SK-N-SH treated with all-trans-retinoic acid at 6 μM for 48 hours (cell line): ENCODE measurements at regions not wholly inside any gene's neighbourhood (a gene's known extent, or its start where the extent isn't known, plus 50 kb on each side); places are given as distances from the start of the nearest gene placed in this dataset.

Experiments used
- ATAC-seq: fragments of 200-7000 bp; cut with Tn5 transposase; 3 replicates; pipeline ENCODE4 v1.9.1; 2020; ENCODE audit warnings: mild to moderate bottlenecking, moderate library complexity
- BACH2 ChIP-seq: fragments of 250-450 bp; sonication (Bioruptor Pico); IDR thresholded peaks from 2 replicates; pipeline ENCODE4 v1.9.0; 2021; ENCODE audit warnings: mild to moderate bottlenecking, borderline replicate concordance
- CREB5 ChIP-seq: fragments of 250-450 bp; sonication (Bioruptor Pico); IDR thresholded peaks from 2 replicates; pipeline ENCODE4 v1.5.1; 2020; ENCODE audit warnings: low read depth, mild to moderate bottlenecking, moderate library complexity
- CSDC2 ChIP-seq: fragments of 250-450 bp; sonication (Bioruptor Pico); IDR thresholded peaks from 2 replicates; pipeline ENCODE4 v1.5.0; 2020; ENCODE audit warnings: mild to moderate bottlenecking, moderate library complexity
- CSRNP3 ChIP-seq: fragments of 250-450 bp; sonication (Bioruptor Pico); IDR thresholded peaks from 2 replicates; pipeline ENCODE4 v1.5.1; 2021; ENCODE audit warnings: mild to moderate bottlenecking, moderate library complexity
- ESRRG ChIP-seq: fragments of 250-450 bp; sonication (Bioruptor Pico); IDR thresholded peaks from 2 replicates; pipeline ENCODE4 v1.6.1; 2021; ENCODE audit warnings: mild to moderate bottlenecking
- GLIS3 ChIP-seq: fragments of 250-450 bp; sonication (Bioruptor Pico); IDR thresholded peaks from 2 replicates; pipeline ENCODE4 v1.5.0; 2020; ENCODE audit warnings: mild to moderate bottlenecking, moderate library complexity
- ISL1 ChIP-seq: fragments of 250-450 bp; sonication (Bioruptor Pico); IDR thresholded peaks from 2 replicates; pipeline ENCODE4 v2.1.2; 2022; ENCODE audit warnings: mild to moderate bottlenecking, moderate library complexity
- OSR1 ChIP-seq: fragments of 250-450 bp; sonication (Bioruptor Pico); IDR thresholded peaks from 2 replicates; pipeline ENCODE4 v1.8.0; 2022; ENCODE audit warnings: moderate library complexity, mild to moderate bottlenecking, inconsistent platforms
- PATZ1 ChIP-seq: fragments of 250-450 bp; sonication (Bioruptor Pico); IDR thresholded peaks from 2 replicates; pipeline ENCODE4 v1.8.0; 2020; ENCODE audit warnings: mild to moderate bottlenecking, moderate library complexity, borderline replicate concordance
- POU6F1 ChIP-seq: fragments of 250-450 bp; sonication (Bioruptor Pico); IDR thresholded peaks from 2 replicates; pipeline ENCODE4 v1.8.0; 2021; ENCODE audit warnings: low read depth, mild to moderate bottlenecking, moderate library complexity, borderline replicate concordance
- PPARA ChIP-seq: fragments of 250-450 bp; sonication (Bioruptor Pico); IDR thresholded peaks from 2 replicates; pipeline ENCODE4 v1.5.0; 2020; ENCODE audit warnings: mild to moderate bottlenecking, borderline replicate concordance
- RARB ChIP-seq: fragments of 250-450 bp; sonication (Bioruptor Pico); IDR thresholded peaks from 2 replicates; pipeline ENCODE4 v1.8.0; 2021; ENCODE audit warnings: mild to moderate bottlenecking, moderate library complexity
- SNAI2 ChIP-seq: fragments of 250-450 bp; sonication (Bioruptor Pico); IDR thresholded peaks from 2 replicates; pipeline ENCODE4 v1.5.0; 2020; ENCODE audit warnings: mild to moderate bottlenecking, moderate library complexity
- TOX ChIP-seq: fragments of 250-450 bp; sonication (Bioruptor Pico); IDR thresholded peaks from 2 replicates; pipeline ENCODE4 v1.8.0; 2021; ENCODE audit warnings: mild to moderate bottlenecking, moderate library complexity, borderline replicate concordance
- TSHZ2 ChIP-seq: fragments of 250-450 bp; sonication (Bioruptor Pico); IDR thresholded peaks from 2 replicates; pipeline ENCODE4 v1.5.0; 2020; ENCODE audit warnings: mild to moderate bottlenecking, moderate library complexity
- ZC3H10 ChIP-seq: fragments of 250-450 bp; sonication (Bioruptor Pico); IDR thresholded peaks from 2 replicates; pipeline ENCODE4 v1.5.1; 2021; ENCODE audit warnings: mild to moderate bottlenecking, moderate library complexity
- ZFP3 ChIP-seq: fragments of 250-450 bp; sonication (Bioruptor Pico); IDR thresholded peaks from 2 replicates; pipeline ENCODE4 v1.5.0; 2020; ENCODE audit warnings: mild to moderate bottlenecking, moderate library complexity
- ZFP30 ChIP-seq: fragments of 450-650 bp; formaldehyde crosslinking; IDR thresholded peaks from 2 replicates; pipeline ENCODE4 v1.5.0; 2022; ENCODE audit warnings: mild to moderate bottlenecking, moderate library complexity
- ZNF565 ChIP-seq: fragments of 450-650 bp; formaldehyde crosslinking; conservative IDR thresholded peaks from 2 replicates; pipeline ENCODE4 v1.5.0; 2020; ENCODE audit warnings: low read depth, mild to moderate bottlenecking, moderate library complexity
- ZNF70 ChIP-seq: fragments of 450-650 bp; formaldehyde crosslinking; IDR thresholded peaks from 2 replicates; pipeline ENCODE4 v1.5.0; 2020; ENCODE audit warnings: mild to moderate bottlenecking, moderate library complexity
- ZNF8 ChIP-seq: fragments of 450-650 bp; formaldehyde crosslinking; IDR thresholded peaks from 2 replicates; pipeline ENCODE4 v1.5.0; 2020; ENCODE audit warnings: mild to moderate bottlenecking, moderate library complexity

GRCh38 chr2:235333076-235333475 is 160.8 kb upstream of the AGAP1 start:
- no peak for ATAC-seq
- TF ChIP-seq ESRRG (CRISPR knock-in tag) (no peak), PPARA (CRISPR knock-in tag) (no peak), ISL1 (CRISPR knock-in tag) (no peak), TSHZ2 (CRISPR knock-in tag) (no peak), CSRNP3 (CRISPR knock-in tag) (no peak), POU6F1 (CRISPR knock-in tag) (no peak), ZC3H10 (CRISPR knock-in tag) (no peak), ZFP3 (CRISPR knock-in tag) (no peak), ZNF70 (CRISPR knock-in tag) (no peak), ZNF8 (CRISPR knock-in tag) (no peak), OSR1 (no peak), PATZ1 (CRISPR knock-in tag) (no peak), CREB5 (CRISPR knock-in tag) (no peak), RARB (CRISPR knock-in tag) (no peak), TOX (CRISPR knock-in tag) (no peak), SNAI2 (CRISPR knock-in tag) (no peak), ZFP30 (CRISPR knock-in tag) (no peak), CSDC2 (CRISPR knock-in tag) (no peak)

GRCh38 chr2:235334179-235334578 is 159.7 kb upstream of the AGAP1 start:
- TF ChIP-seq ESRRG (CRISPR knock-in tag) = no peak
- TF ChIP-seq BACH2 (CRISPR knock-in tag) = no peak
- no peak for TF ChIP-seq ISL1 (CRISPR knock-in tag)
- TF ChIP-seq RARB (CRISPR knock-in tag) = no peak
- no peak for TF ChIP-seq ZNF70 (CRISPR knock-in tag)
- no peak for TF ChIP-seq CSDC2 (CRISPR knock-in tag)
- TF ChIP-seq TOX (CRISPR knock-in tag) = no peak
- no peak for TF ChIP-seq POU6F1 (CRISPR knock-in tag)
- no peak for TF ChIP-seq OSR1
- no peak for TF ChIP-seq TSHZ2 (CRISPR knock-in tag)
- no peak for TF ChIP-seq ZNF565
- TF ChIP-seq ZFP30 (CRISPR knock-in tag) = no peak
- no peak for TF ChIP-seq ZC3H10 (CRISPR knock-in tag)
- no peak for TF ChIP-seq ZFP3 (CRISPR knock-in tag)
- TF ChIP-seq CSRNP3 (CRISPR knock-in tag) = no peak
- no peak for TF ChIP-seq GLIS3 (CRISPR knock-in tag)

More at GRCh38 chr2:235334179-235334578, 159.7 kb upstream of the AGAP1 start:
- no peak for ATAC-seq
